Activated CD4-positive, alpha-beta memory T cell treated with anti-CD3 and anti-CD28 coated beads, Interleukin-2, amount 10 ng/mL, durations not matched to agents 7 days and 5 days (primary cell): ENCODE measurements at regions not wholly inside any gene's neighbourhood (a gene's known extent, or its start where the extent isn't known, plus 50 kb on each side); places are given as distances from the start of the nearest gene placed in this dataset.
"Not testable (repeated sequence)": the region's sequence is repeated elsewhere in the genome, so short reads cannot be mapped to it uniquely, and the experiment has no call there.

ENCODE experiments used
- CTCF ChIA-PET: fragments of 350-600 bp; sonication (Branson Sonifier 250); formaldehyde crosslinking; loops from one replicate; lab custom pipeline; 2021; ENCODE audit warnings: antibody characterized with exemption, inconsistent platforms; lab: Charles Lee
- POLR2A ChIA-PET: fragments of 350-600 bp; sonication (Branson Sonifier 250); formaldehyde crosslinking; loops from one replicate; lab custom pipeline; 2021; ENCODE audit warnings: antibody characterized with exemption; lab: Charles Lee
- DNase-seq: peaks from one replicate; pipeline ENCODE4 v3.0.0-alpha.2; 2020
- H3K27ac Mint-ChIP-seq: one replicate; pipeline ENCODE4 v1.8.0; 2021; ENCODE audit warnings: mild to moderate bottlenecking, mixed read lengths
- H3K27me3 Mint-ChIP-seq: one replicate; pipeline ENCODE4 v1.8.0; 2021; ENCODE audit warnings: mixed read lengths
- H3K36me3 Mint-ChIP-seq: one replicate; pipeline ENCODE4 v1.8.0; 2021; ENCODE audit warnings: low read depth, mixed read lengths
- H3K4me1 Mint-ChIP-seq: one replicate; pipeline ENCODE4 v1.8.0; 2021; ENCODE audit warnings: mixed read lengths
- H3K4me3 Mint-ChIP-seq: one replicate; pipeline ENCODE4 v1.8.0; 2021; ENCODE audit warnings: mild to moderate bottlenecking, mixed read lengths
- H3K9me3 Mint-ChIP-seq: one replicate; pipeline ENCODE4 v1.8.0; 2021; ENCODE audit warnings: mixed read lengths

DNA sequence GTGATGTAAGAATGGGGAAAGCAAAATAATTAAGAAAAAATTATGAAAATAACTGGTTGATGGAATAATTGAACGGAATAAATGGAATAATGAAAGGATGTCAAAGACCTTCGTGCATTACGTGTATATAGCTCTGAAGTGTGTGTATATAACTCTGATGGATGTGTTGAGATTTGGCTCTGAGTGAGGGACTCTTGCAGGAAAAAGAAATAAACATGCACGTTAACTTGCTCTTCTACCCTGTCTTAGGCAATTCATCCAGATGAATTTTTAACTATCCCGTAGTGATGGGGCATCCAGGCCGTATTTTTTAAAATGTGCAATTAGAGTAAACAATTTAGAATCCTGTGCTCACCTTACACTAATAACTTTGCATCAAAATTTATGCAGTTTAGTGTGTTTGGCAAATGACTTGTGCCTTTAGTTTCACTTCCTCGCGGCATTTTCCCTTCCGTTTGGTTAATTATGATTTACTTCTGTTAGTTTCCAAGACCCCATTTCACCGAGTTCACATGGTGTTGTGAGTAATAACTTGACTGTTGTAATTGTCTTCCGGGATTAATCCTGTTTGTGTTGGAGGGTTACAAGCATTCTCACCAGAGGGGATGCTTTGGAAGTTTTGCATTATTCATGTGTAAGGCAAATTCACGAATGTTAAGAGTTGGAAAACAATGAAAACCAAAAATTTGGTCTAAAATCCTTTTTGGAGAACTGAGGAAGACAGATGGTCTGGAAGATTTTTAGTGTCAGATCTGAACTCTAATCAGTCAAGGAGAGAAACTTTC is 256.5 kb upstream of the FAT1 start:
- ChIA-PET POLR2A (no interaction called here), CTCF (no interaction called here)
- H3K27ac Mint-ChIP-seq, result no peak overlapping the region
- DNase-seq, result no peak
- H3K9me3 Mint-ChIP-seq, result peaks cover 6% of the 10 kb centered on the region
- H3K36me3 Mint-ChIP-seq, result no peaks in the 10 kb centered on the region
- H3K27me3 Mint-ChIP-seq, result no peaks in the 10 kb centered on the region
- no peak overlapping the region for H3K4me3 Mint-ChIP-seq
- no peaks in the 10 kb centered on the region for H3K4me1 Mint-ChIP-seq

DNA sequence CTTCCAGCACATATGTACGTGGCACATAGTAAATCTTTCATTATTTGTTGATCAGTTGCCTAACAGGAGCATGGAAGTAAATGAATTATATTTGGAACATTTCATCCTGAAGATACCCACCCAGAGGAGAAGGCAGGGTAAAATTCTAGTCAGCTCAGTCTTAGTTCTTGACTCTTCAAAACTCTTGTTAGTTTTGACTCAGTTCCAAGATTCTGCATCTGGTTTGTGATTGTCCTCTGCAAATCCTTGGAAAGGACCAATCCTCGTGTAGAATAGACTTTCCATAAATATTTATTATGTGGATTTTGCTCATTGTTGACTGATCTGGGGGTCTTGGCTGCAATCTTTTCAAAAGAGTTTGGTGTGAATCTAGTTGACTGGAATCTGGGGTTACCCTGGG is 257.5 kb upstream of the FAT1 start:
- H3K4me3 Mint-ChIP-seq, result no peak overlapping the region

DNA sequence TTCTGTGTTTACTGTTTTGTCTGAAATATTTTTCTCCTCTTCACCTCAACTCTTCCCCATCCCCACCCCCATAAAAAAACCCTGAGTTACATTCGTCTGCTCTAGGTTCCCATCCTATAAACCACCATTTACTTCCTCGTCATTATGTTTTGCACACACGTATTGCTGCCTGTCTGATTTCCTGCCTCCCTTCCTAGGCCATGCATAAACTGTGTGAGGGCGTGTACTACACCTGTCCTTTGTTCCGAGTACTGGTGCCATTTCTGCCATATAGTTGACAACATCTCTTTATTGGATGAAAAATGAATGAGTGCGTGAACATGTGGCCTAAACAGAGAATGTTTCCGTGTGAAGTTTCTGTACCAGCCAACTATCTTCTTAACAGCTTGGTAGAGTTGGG is 258.5 kb upstream of the FAT1 start:
- Mint-ChIP-seq H3K4me3 (no peak overlapping the region), H3K27me3 (no peaks in the 10 kb centered on the region), H3K4me1 (no peaks in the 10 kb centered on the region), H3K36me3 (no peaks in the 10 kb centered on the region), H3K27ac (no peak overlapping the region), H3K9me3 (peaks cover 6% of the 10 kb centered on the region)
- DNase-seq, result no peak
- POLR2A ChIA-PET, result no interaction called here
- CTCF ChIA-PET, result no interaction called here

More for the DNA sequence above, 257.5 kb upstream of the FAT1 start:
- CTCF ChIA-PET, result no interaction called here
- POLR2A ChIA-PET, result no interaction called here
- Mint-ChIP-seq H3K27ac (no peak overlapping the region), H3K27me3 (no peaks in the 10 kb centered on the region), H3K9me3 (peaks cover 6% of the 10 kb centered on the region), H3K4me1 (no peaks in the 10 kb centered on the region), H3K36me3 (no peaks in the 10 kb centered on the region)
- DNase-seq, result no peak

DNA sequence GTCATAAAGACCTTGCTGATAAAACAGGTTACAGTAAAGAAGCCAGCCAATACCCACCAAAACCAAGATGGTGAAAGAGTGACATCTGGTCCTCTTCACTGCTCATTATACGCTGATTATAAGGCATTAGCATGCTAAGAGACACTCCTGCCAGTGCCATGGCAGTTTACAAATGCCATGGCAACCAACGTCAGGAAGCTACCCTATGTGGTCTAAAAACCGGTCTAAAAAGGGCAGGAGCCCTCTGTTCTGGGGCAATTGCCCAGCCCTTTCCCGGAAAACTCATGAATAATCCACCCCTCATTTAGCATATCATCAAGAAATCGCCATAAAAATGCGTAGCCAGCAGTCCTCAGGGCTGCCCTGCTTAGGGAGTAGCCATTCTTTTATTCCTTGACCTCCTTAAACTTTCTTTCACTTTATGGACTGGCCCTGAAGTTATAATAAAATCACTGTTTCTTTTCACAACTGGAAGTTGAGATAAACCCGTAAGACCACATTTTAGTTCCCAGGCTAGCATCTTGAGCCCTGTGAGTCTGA is 260.5 kb upstream of the FAT1 start:
- CTCF ChIA-PET, result no interaction called here
- Mint-ChIP-seq H3K27me3 (no peaks in the 10 kb centered on the region), H3K9me3 (peaks cover 6% of the 10 kb centered on the region), H3K27ac (no peak overlapping the region), H3K4me3 (no peak overlapping the region), H3K36me3 (no peaks in the 10 kb centered on the region), H3K4me1 (no peaks in the 10 kb centered on the region)
- no peak for DNase-seq
- POLR2A ChIA-PET, result no interaction called here

DNA sequence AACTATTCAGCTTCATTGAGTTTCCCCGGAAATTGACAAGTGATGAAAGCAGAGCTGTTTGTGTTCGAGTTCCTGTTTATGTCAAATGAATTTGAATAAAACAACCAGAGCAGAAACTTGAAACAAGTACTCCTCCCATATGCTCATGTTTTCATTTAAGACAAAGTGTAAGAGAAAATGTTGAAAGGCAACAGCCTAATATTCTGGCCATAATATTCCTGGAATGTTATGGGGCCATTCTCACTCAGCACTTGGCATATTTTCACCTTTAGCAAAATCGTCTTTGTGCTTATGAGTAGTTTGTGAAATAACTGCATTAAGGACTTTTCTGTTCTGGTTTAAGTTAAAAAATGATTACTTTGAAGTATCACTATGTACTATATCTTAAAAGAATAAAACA is 276.0 kb upstream of the FAT1 start:
- CTCF ChIA-PET, result no interaction called here

DNA sequence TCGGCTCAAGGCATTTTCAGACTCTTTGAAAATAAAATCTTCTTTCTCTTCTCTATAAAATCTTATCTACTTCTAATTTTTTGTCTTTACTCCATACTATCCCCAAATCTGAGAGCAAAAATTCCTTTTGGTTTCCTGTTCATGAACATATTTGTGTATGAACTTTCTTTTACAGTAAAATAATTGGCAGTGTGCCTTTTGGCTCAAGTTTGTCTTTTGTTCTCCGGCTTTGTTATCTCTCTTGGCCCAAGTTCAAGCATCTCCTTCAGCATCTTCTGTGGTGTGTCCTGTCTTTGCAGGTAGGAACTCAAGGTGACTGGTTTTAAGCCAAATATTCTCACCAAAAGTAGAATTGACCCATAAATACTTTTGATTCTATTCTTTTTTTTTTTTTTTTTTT is 276.6 kb upstream of the FAT1 start:
- DNase-seq, result no peak
- CTCF ChIA-PET, result no interaction called here
- no peak overlapping the region for H3K4me3 Mint-ChIP-seq
- H3K27ac Mint-ChIP-seq, result no peak overlapping the region
- H3K36me3 Mint-ChIP-seq, result no peaks in the 10 kb centered on the region
- H3K9me3 Mint-ChIP-seq, result peaks cover 6% of the 10 kb centered on the region
- POLR2A ChIA-PET, result no interaction called here
- no peaks in the 10 kb centered on the region for H3K4me1 Mint-ChIP-seq
- H3K27me3 Mint-ChIP-seq, result no peaks in the 10 kb centered on the region

More for the DNA sequence above, 276.0 kb upstream of the FAT1 start:
- no peak overlapping the region for H3K4me3 Mint-ChIP-seq
- H3K9me3 Mint-ChIP-seq, result peaks cover 6% of the 10 kb centered on the region
- no peaks in the 10 kb centered on the region for H3K36me3 Mint-ChIP-seq
- no peaks in the 10 kb centered on the region for H3K4me1 Mint-ChIP-seq
- no peaks in the 10 kb centered on the region for H3K27me3 Mint-ChIP-seq
- POLR2A ChIA-PET, result no interaction called here
- no peak for DNase-seq
- no peak overlapping the region for H3K27ac Mint-ChIP-seq

DNA sequence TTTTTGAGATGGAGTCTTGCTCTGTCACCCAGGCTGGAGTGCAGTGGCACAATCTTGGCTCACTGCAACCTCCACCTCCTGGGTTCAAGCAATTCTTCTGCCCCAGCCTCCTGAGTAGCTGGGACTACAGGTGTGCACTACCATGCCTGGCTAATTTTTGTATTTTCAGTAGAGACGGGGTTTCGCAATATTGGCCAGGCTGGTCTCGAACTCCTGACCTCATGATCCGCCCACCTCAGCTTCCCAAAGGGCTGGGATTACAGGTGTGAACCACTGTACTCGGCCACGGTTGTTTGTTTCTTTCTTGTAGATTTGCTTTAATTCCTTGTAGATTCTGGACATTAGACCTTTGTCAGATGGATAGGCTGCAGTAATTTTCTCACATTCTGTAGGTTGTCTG is 278.5 kb upstream of the FAT1 start:
- H3K4me3 Mint-ChIP-seq, CTCF ChIA-PET, POLR2A ChIA-PET, H3K9me3 Mint-ChIP-seq, H3K4me1 Mint-ChIP-seq, H3K27me3 Mint-ChIP-seq, DNase-seq, H3K27ac Mint-ChIP-seq, H3K36me3 Mint-ChIP-seq: not testable (repeated sequence)

DNA sequence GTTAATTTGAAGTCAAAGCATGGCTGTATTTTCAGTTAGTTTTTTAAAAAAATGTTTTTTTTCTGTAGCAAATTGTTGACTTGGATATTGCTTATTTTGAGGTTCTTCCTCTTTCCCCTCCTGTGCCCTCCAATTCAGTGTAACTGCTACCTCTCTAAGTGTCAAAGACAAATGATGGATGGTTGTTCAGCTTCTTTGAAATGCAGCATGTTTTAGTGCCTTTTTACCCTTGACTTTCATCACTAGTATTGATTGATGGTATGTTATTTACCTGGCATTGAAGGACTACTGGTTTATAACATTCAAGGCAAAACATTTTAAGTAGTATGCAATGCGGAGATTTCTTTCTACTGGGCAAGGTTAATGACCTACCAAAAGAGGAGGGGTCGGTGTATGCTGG is 281.0 kb upstream of the FAT1 start:
- no peak for DNase-seq
- POLR2A ChIA-PET, result no interaction called here
- no peaks in the 10 kb centered on the region for H3K36me3 Mint-ChIP-seq
- H3K27me3 Mint-ChIP-seq, result no peaks in the 10 kb centered on the region
- peaks cover 5% of the 10 kb centered on the region for H3K9me3 Mint-ChIP-seq
- no peak overlapping the region for H3K4me3 Mint-ChIP-seq
- H3K27ac Mint-ChIP-seq, result no peak overlapping the region
- no peaks in the 10 kb centered on the region for H3K4me1 Mint-ChIP-seq
- CTCF ChIA-PET, result no interaction called here

DNA sequence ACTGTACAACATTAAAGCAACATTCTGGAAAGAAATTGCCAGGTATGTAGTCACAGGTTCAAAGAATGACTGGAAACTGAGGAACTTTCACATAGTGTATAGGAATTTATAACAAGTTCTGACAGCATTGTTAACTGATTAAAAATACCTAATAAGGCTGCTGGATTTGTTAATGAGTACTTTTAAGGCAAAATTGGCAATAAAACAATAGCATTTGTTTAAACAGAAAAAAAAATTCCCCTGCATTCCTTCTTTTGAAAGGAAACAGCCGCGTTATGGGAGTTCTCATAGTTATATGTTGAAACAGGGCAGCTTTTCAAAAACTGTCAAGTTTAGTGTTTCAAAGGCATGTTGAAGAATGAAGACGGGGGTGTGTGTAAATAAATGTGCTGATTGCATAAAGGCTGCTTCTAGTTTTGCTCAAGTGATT is 282.5 kb upstream of the FAT1 start:
- H3K4me1 Mint-ChIP-seq, result no peaks in the 10 kb centered on the region
- H3K27me3 Mint-ChIP-seq, result no peaks in the 10 kb centered on the region
- H3K27ac Mint-ChIP-seq, result no peak overlapping the region
- no peaks in the 10 kb centered on the region for H3K36me3 Mint-ChIP-seq
- no peak for DNase-seq
- CTCF ChIA-PET, result no interaction called here
- H3K4me3 Mint-ChIP-seq, result no peak overlapping the region
- peaks cover 5% of the 10 kb centered on the region for H3K9me3 Mint-ChIP-seq
- POLR2A ChIA-PET, result no interaction called here

DNA sequence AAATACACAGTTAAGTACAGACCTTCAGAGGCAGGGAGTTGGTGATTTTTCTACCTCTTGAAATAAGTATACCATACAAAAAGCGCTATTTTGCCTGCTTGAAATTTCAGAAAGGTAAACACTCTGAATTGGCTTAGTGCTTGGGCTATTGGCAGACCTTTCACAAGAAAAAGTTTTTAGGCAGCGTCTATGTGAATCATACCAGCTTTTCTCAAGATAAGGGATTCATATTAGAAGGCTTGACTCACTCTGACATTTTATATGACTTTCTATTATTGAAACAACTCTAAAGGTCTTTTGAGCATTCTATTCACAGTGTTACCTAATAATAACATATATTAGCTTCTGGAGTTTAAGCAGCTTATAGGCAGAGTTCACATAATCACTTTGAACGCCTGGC is 286.4 kb upstream of the FAT1 start:
- no peaks in the 10 kb centered on the region for H3K4me1 Mint-ChIP-seq
- no peaks in the 10 kb centered on the region for H3K36me3 Mint-ChIP-seq
- POLR2A ChIA-PET, result no interaction called here

DNA sequence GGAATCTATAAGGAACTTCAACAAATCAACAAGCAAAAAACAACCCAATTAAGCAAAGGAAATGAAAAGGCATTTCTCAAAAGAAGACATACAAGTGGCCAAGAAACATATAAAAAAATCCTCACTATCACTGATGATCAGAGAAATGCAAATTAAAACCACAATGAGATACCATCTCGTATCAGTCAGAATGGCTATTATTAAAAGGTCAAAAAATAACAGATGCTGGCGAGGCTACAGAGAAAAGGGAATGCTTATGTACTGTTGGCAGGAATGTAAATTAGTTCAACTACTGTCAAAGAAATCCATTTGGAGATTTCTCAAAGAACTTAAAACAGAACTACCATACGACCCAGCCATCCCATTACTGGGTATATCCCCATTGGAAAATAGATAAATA is 292.4 kb upstream of the FAT1 start:
- CTCF ChIA-PET, result no interaction called here
- Mint-ChIP-seq H3K9me3 (no peaks in the 10 kb centered on the region), H3K27me3 (no peaks in the 10 kb centered on the region), H3K36me3 (no peaks in the 10 kb centered on the region), H3K4me3 (no peak overlapping the region), H3K4me1 (no peaks in the 10 kb centered on the region), H3K27ac (no peak overlapping the region)
- DNase-seq, result no peak
- POLR2A ChIA-PET, result no interaction called here

More for the DNA sequence above, 286.4 kb upstream of the FAT1 start:
- CTCF ChIA-PET, result no interaction called here
- no peak for DNase-seq
- peaks cover 2% of the 10 kb centered on the region for H3K9me3 Mint-ChIP-seq
- H3K27me3 Mint-ChIP-seq, result no peaks in the 10 kb centered on the region
- no peak overlapping the region for H3K4me3 Mint-ChIP-seq
- H3K27ac Mint-ChIP-seq, result no peak overlapping the region

DNA sequence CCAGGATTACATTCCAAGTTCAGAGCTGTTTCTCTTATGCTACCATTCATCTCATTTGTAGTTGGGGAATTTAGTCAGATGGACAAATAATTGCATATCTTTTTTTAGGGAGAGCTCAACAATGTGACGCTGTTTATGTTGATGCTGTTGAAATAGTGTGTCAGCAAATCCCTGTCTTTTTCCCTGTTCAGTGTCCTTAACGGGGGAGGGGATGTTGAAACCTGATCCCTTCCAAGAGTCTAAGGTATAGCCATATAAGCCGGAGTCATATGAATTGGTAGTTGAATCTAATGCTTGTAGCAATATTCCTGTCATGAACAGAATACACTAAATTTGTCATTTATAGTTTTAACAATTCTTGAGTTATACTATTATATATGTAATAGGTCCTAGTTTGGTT is 293.5 kb upstream of the FAT1 start:
- Mint-ChIP-seq H3K27ac (no peak overlapping the region), H3K9me3 (no peaks in the 10 kb centered on the region), H3K36me3 (no peaks in the 10 kb centered on the region), H3K27me3 (no peaks in the 10 kb centered on the region), H3K4me1 (no peaks in the 10 kb centered on the region), H3K4me3 (no peak overlapping the region)
- no peak for DNase-seq
- ChIA-PET POLR2A (no interaction called here), CTCF (no interaction called here)

DNA sequence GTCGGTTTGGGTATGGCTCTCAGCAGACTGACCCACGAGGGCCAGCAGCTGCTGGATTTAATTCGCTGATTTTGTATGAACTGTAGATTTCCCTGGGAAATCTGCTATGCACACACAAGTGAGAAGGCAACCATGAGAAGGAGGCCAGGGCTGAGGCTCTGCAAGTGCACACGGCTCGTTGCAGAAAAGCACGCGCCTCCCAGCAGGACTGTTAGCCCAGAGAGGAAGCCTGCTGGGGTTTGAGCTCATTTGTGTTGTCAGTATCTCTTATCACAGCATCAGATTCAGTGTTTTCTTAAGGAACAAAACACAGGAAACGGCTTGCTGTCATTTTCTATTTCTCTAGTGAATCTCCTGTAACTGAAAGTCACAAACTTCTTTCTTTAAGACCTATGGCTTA is 296.2 kb upstream of the FAT1 start:
- Mint-ChIP-seq H3K27me3 (no peaks in the 10 kb centered on the region), H3K9me3 (no peaks in the 10 kb centered on the region), H3K4me3 (no peak overlapping the region)

DNA sequence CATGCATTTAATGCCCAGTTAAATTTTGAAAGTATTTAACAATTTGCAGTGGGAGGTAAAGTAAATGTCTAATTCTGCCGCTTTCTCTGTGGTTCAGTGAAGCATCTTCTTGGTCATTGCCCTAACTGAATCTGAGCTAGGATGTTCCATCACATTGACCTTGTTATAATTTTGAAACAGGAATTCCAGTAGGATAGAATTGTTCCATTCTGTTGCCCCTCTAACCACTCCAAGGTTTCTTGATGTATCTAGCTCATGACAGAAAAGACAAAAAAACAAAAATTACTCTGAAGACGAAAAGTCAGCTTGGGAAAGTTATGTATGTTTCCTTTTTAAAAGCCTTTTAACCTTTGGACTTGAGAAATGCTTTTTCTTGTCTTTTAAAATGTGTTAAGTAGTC is 297.0 kb upstream of the FAT1 start:
- no peaks in the 10 kb centered on the region for H3K4me1 Mint-ChIP-seq
- no peak for DNase-seq
- no peak overlapping the region for H3K4me3 Mint-ChIP-seq
- CTCF ChIA-PET, result no interaction called here
- no peaks in the 10 kb centered on the region for H3K36me3 Mint-ChIP-seq
- no peaks in the 10 kb centered on the region for H3K27me3 Mint-ChIP-seq
- no peak overlapping the region for H3K27ac Mint-ChIP-seq
- H3K9me3 Mint-ChIP-seq, result peaks cover under 1% of the 10 kb centered on the region
- POLR2A ChIA-PET, result no interaction called here

More for the DNA sequence above, 296.2 kb upstream of the FAT1 start:
- H3K4me1 Mint-ChIP-seq, result no peaks in the 10 kb centered on the region
- no peak for DNase-seq
- H3K36me3 Mint-ChIP-seq, result no peaks in the 10 kb centered on the region
- POLR2A ChIA-PET, result no interaction called here
- CTCF ChIA-PET, result no interaction called here
- no peak overlapping the region for H3K27ac Mint-ChIP-seq
